ENCODE measurements at regions not wholly inside any gene's neighbourhood (a gene's known extent, or its start where the extent isn't known, plus 50 kb on each side); places are given as distances from the start of the nearest gene placed in this dataset.

DNA sequence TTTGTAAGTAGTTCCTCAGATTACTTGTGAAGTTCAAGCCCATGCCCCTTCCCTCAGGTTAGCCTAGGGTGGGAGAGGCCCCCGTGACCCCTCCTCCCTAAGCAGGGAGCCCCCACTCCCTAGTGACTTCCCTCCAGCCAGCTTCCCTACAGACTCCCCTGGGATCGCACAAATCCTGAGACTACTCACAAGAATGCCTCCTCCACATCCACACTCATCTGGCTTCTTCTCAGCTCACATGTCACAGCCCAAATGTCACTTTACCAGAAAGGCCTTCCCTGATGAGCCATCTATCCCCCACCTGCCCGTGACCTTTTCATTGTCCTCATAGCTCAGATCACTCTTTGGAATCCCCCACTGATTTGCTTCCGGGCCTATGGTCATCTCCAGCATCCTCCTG is 96.7 kb upstream of the ARAP3 start:
- no peak for DNase-seq (ENCODE audit: low read depth)
- TF ChIP-seq CTCF (IDR thresholded peaks at IDR 0.05; ENCODE audit: low read depth, low read length, missing control alignments), result no peak
- no peak overlapping the region for H3K4me3 ChIP-seq (ENCODE audit: low read depth, low read length)

GRCh38 chr5:141778206-141778605 is 96.2 kb upstream of the ARAP3 start:
- H3K4me3 ChIP-seq (ENCODE audit: low read depth, low read length), result no peak overlapping the region
- no peak for DNase-seq (ENCODE audit: low read depth)
- no peak for TF ChIP-seq CTCF (IDR thresholded peaks at IDR 0.05; ENCODE audit: low read depth, low read length, missing control alignments)

DNA sequence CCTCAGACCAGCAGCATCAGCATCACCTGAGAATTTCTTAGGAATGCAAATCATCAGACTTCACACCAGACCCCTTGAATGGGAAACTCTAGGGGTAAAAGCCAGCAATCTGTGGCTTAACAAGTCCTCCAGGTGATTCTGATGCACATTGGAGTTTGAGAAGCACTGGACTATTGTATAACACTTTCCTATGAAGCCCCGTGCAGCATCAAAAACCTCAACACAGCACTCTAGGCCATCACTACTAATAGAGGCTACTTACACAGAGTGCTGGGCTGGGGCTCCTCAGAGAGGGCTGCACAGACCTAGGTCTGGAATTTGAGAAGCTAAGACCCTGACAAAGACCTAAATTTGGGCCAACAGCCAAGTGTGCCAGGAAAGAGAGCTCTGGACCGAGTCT is 95.7 kb upstream of the ARAP3 start:
- DNase-seq (ENCODE audit: low read depth), result no peak
- TF ChIP-seq CTCF (IDR thresholded peaks at IDR 0.05; ENCODE audit: low read depth, low read length, missing control alignments), result no peak
- H3K4me3 ChIP-seq (ENCODE audit: low read depth, low read length), result no peak overlapping the region

GRCh38 chr5:141777130-141777529 is 95.1 kb upstream of the ARAP3 start:
- no peak for DNase-seq (ENCODE audit: low read depth)
- H3K4me3 ChIP-seq (ENCODE audit: low read depth, low read length), result no peak overlapping the region
- TF ChIP-seq CTCF (IDR thresholded peaks at IDR 0.05; ENCODE audit: low read depth, low read length, missing control alignments), result no peak

DNA sequence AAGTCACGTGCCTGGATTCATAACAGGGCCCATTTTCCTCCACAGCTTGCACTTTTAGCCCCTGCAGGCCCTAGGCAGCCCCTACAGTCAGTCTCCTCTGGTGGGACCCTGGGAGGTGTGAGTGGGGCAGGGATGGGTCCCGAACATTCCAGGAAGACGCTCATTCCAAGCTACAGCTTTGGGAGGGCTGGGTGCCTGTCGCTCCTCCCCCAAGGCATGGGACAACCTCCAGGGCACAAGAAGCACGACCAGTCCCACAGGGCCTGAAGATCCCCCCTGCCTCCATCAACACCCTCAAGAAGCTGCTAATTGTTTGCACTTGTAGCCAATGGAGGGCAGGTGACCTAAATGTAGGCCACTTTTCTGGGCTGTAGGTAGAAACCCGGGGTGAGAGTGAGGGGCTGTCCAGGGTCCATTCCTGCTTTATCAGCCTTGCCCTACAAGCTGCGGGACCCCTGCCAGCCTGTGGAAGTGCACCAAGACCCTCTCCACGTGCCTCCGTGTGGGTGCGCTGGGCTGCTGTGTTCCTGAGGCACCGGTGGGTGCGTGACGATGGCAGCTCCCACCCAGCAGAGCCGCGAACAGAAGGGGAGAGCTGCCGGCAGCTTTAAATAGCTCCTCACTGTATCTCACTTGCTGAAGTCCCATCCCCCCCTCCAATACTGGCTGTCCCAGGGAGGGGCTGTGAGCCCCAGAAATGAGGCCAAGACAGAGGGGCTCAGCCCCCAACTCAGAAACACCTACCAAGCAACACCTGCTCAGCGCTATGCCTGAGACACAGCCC is 91.9 kb upstream of the ARAP3 start:
- DNase-seq (ENCODE audit: low read depth), result no peak
- no peak for TF ChIP-seq CTCF (IDR thresholded peaks at IDR 0.05; ENCODE audit: low read depth, low read length, missing control alignments)
- H3K4me3 ChIP-seq (ENCODE audit: low read depth, low read length), result no peak overlapping the region

DNA sequence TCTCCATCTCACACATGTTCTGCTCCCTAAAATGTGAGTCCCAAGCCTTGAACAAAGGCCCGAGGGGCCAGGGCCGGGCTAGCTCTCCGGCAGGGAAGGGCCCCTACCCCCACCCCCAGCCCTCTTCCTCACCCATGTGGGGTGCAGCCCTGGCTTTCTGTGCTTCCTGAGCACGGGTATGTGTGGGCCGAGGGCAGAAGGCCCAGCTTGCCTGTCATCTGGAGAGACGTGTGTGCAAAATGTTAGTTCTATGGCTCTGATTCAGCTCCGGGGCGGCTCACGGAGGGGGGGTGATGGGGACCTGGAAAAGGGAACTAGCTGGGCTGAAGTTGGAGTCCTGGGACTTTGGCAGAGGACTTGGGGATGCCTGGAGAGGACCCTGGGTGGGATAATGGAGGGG is 90.3 kb upstream of the ARAP3 start:
- H3K4me3 ChIP-seq (ENCODE audit: low read depth, low read length), result no peak overlapping the region
- no peak for TF ChIP-seq CTCF (IDR thresholded peaks at IDR 0.05; ENCODE audit: low read depth, low read length, missing control alignments)
- DNase-seq (ENCODE audit: low read depth), result no peak

GRCh38 chr5:141771562-141771961 is 89.5 kb upstream of the ARAP3 start:
- TF ChIP-seq CTCF (IDR thresholded peaks at IDR 0.05; ENCODE audit: low read depth, low read length, missing control alignments), result no peak
- DNase-seq (ENCODE audit: low read depth), result no peak
- H3K4me3 ChIP-seq (ENCODE audit: low read depth, low read length), result no peak overlapping the region
